ENCODE measurements at regions not wholly inside any gene's neighbourhood (a gene's known extent, or its start where the extent isn't known, plus 50 kb on each side); places are given as distances from the start of the nearest gene placed in this dataset.
"Not testable (repeated sequence)": the region's sequence is repeated elsewhere in the genome, so short reads cannot be mapped to it uniquely, and the experiment has no call there.

GRCh38 chr4:14920237-14920636 lies 82.0 kb upstream of the CPEB2 start:
- no peaks in the 10 kb centered on the region for H3K9me3 ChIP-seq
- no peaks in the 10 kb centered on the region for H3K27me3 ChIP-seq (replicated peaks; ENCODE audit: insufficient read depth)
- no peak overlapping the region for H3K4me3 ChIP-seq
- H3K36me3 ChIP-seq: no peaks in the 10 kb centered on the region
- no peak overlapping the region for H3K27ac ChIP-seq
- intact Hi-C loops (cut with DNase I): no loop called here
- WGBS: 95% methylated on average over 3 of the region's 3 CpGs
- TF ChIP-seq POLR2AphosphoS5 (IDR thresholded peaks at IDR 0.05) (no peak), CTCF (IDR thresholded peaks at IDR 0.05) (no peak), POLR2A (IDR thresholded peaks at IDR 0.05) (no peak)
- no peak for DNase-seq (ENCODE audit: low spot score)
- no peaks in the 10 kb centered on the region for H3K4me1 ChIP-seq (replicated peaks)

- Histone ChIP-seq H3K27ac (no peak overlapping the region), H3K4me3 (no peak overlapping the region), H3K4me1 (replicated peaks) (no peaks in the 10 kb centered on the region), H3K36me3 (no peaks in the 10 kb centered on the region), H3K9me3 (no peaks in the 10 kb centered on the region), H3K27me3 (replicated peaks; ENCODE audit: insufficient read depth) (no peaks in the 10 kb centered on the region)
- WGBS: 97% methylated on average over 3 of the region's 3 CpGs
- intact Hi-C loops (cut with DNase I): no loop called here
- DNase-seq (ENCODE audit: low spot score): no peak
- TF ChIP-seq CTCF (IDR thresholded peaks at IDR 0.05) (no peak), POLR2AphosphoS5 (IDR thresholded peaks at IDR 0.05) (no peak), POLR2A (IDR thresholded peaks at IDR 0.05) (no peak)
These were observed 81.4 kb upstream of the CPEB2 start for GRCh38 chr4:14920759-14921320.

- H3K27me3 ChIP-seq (replicated peaks; ENCODE audit: insufficient read depth); DNase-seq (ENCODE audit: low spot score); H3K4me3 ChIP-seq; H3K9me3 ChIP-seq; H3K36me3 ChIP-seq; intact Hi-C loops (cut with DNase I); H3K27ac ChIP-seq; H3K4me1 ChIP-seq (replicated peaks): not testable (repeated sequence)
- WGBS: 76% methylated on average over 2 of the region's 2 CpGs
These were observed 80.5 kb upstream of the CPEB2 start for GRCh38 chr4:14921781-14922180.

- no peaks in the 10 kb centered on the region for H3K9me3 ChIP-seq
- TF ChIP-seq POLR2A (IDR thresholded peaks at IDR 0.05) (no peak), POLR2AphosphoS5 (IDR thresholded peaks at IDR 0.05) (no peak), CTCF (IDR thresholded peaks at IDR 0.05) (no peak)
- 78% methylated on average over 3 of the region's 3 CpGs for WGBS
- no peaks in the 10 kb centered on the region for H3K36me3 ChIP-seq
- no peak for DNase-seq (ENCODE audit: low spot score)
- H3K27me3 ChIP-seq (replicated peaks; ENCODE audit: insufficient read depth): no peaks in the 10 kb centered on the region
- no peak overlapping the region for H3K4me3 ChIP-seq
- no peaks in the 10 kb centered on the region for H3K4me1 ChIP-seq (replicated peaks)
- no peak overlapping the region for H3K27ac ChIP-seq
- intact Hi-C loops (cut with DNase I): no loop called here
These were observed 78.0 kb upstream of the CPEB2 start for GRCh38 chr4:14924076-14924811.

GRCh38 chr4:14924812-14925344 lies 77.4 kb upstream of the CPEB2 start:
- H3K36me3 ChIP-seq: no peaks in the 10 kb centered on the region
- H3K27me3 ChIP-seq (replicated peaks; ENCODE audit: insufficient read depth): no peaks in the 10 kb centered on the region
- TF ChIP-seq POLR2AphosphoS5 (IDR thresholded peaks at IDR 0.05): no peak
- no peak for TF ChIP-seq POLR2A (IDR thresholded peaks at IDR 0.05)
- no peak for TF ChIP-seq CTCF (IDR thresholded peaks at IDR 0.05)
- H3K4me1 ChIP-seq (replicated peaks): no peaks in the 10 kb centered on the region
- no peak overlapping the region for H3K27ac ChIP-seq
- DNase-seq (ENCODE audit: low spot score): no peak
- no peak overlapping the region for H3K4me3 ChIP-seq
- H3K9me3 ChIP-seq: no peaks in the 10 kb centered on the region
- intact Hi-C loops (cut with DNase I): no loop called here
- WGBS: 94% methylated on average over 3 of the region's 3 CpGs
